ENCODE measurements at regions not wholly inside any gene's neighbourhood (a gene's known extent, or its start where the extent isn't known, plus 50 kb on each side); places are given as distances from the start of the nearest gene placed in this dataset.

GRCh38 chr15:85890620-85890980 is 95.9 kb upstream of the KLHL25 start:
- DNase-seq = no peak

- no peak for DNase-seq
Measured at GRCh38 chr15:85891470-85891869, 96.7 kb upstream of the KLHL25 start.

- no peak for DNase-seq
Measured at GRCh38 chr15:85892232-85892631, 97.5 kb upstream of the KLHL25 start.

- DNase-seq = no peak
Measured at GRCh38 chr15:85897207-85897894, 102.6 kb upstream of the KLHL25 start.

- DNase-seq = no peak
Measured at GRCh38 chr15:85897895-85898717, 103.4 kb upstream of the KLHL25 start.

GRCh38 chr15:85899927-85900326 is 105.2 kb upstream of the KLHL25 start:
- DNase-seq = no peak

GRCh38 chr15:85905751-85906450 is 111.2 kb upstream of the KLHL25 start:
- DNase-seq = no peak

GRCh38 chr15:85906640-85907039 is 111.9 kb upstream of the KLHL25 start:
- DNase-seq = no peak

- no peak for DNase-seq
Measured at GRCh38 chr15:85910834-85911233, 116.1 kb upstream of the KLHL25 start.

GRCh38 chr15:85913461-85913860 is 118.7 kb upstream of the KLHL25 start:
- no peak for DNase-seq

- no peak for DNase-seq
Measured at GRCh38 chr15:85920956-85921355, 126.2 kb upstream of the KLHL25 start.

- no peak for DNase-seq
Measured at GRCh38 chr15:85924088-85924487, 129.4 kb upstream of the KLHL25 start.

- DNase-seq = no peak
Measured at GRCh38 chr15:85925649-85926237, 131.0 kb upstream of the KLHL25 start.

GRCh38 chr15:85926834-85927233 is 132.1 kb upstream of the KLHL25 start:
- no peak for DNase-seq

GRCh38 chr15:85927931-85928537 is 133.3 kb upstream of the KLHL25 start:
- no peak for DNase-seq

GRCh38 chr15:85929786-85930185 is 135.1 kb upstream of the KLHL25 start:
- DNase-seq = no peak

GRCh38 chr15:85932391-85932790 is 137.7 kb upstream of the KLHL25 start:
- DNase-seq = no peak

GRCh38 chr15:85934691-85935090 is 140.0 kb upstream of the KLHL25 start:
- no peak for DNase-seq

GRCh38 chr15:85935182-85935581 is 140.5 kb upstream of the KLHL25 start:
- no peak for DNase-seq

GRCh38 chr15:85937661-85938060 is 142.0 kb upstream of the AGBL1 start:
- DNase-seq = no peak

- DNase-seq = no peak
Measured at GRCh38 chr15:85941186-85941855, 138.3 kb upstream of the AGBL1 start.

GRCh38 chr15:85942632-85943031 is 137.0 kb upstream of the AGBL1 start:
- no peak for DNase-seq

Measured in NCI-H1105 (cell line).